ENCODE measurements at regions not wholly inside any gene's neighbourhood (a gene's known extent, or its start where the extent isn't known, plus 50 kb on each side); places are given as distances from the start of the nearest gene placed in this dataset.

DNA sequence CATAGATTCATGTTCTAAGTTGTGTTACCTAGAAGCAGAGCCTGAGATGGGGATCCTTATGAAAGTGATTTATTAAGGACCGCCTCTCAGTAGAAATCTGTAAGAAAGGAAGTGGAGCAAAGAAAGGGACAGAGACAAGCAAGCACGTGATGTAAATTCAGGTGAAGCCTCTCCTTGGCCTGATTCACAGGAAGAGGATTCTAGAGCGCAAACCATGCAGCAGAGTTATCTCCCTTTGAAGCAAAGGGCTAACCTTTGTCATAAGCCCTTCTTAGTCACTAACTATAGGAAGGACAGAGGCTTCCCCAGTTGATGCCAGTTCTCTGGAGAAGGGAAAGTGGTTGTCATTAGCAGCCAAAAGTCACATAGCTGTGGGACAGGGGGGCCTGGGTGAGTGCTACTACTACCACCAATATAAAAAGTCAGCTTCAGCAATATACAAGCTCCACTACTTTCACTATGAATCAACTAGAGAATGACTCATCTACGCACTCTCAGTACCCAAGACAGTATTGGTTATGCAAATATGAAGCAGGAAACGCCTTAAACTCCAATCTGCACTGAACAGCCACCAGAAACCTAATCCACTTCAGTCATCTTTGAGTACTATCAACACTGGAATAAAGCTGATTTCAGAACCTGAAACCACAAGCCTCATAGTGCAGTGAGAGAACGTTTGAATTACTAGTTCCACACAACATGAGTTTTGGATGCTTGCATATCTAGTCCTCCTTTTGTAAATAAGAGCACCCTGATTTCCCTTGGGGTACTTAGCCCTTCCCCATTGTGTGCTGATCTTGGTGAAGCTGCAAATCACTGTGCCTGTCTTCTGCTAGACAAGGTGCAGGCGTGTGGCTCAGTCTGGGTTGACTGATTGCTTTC is 162.7 kb downstream of the ZNF608 start:
- DNase-seq (ENCODE audit: low read depth): peak; percentile 76

- no peak for DNase-seq (ENCODE audit: low read depth)
Observed at GRCh38 chr5:124582561-124582840, 163.9 kb downstream of the ZNF608 start.

GRCh38 chr5:124581738-124582560 is 164.5 kb downstream of the ZNF608 start:
- no peak for DNase-seq (ENCODE audit: low read depth)

- DNase-seq (ENCODE audit: low read depth): no peak
Observed at GRCh38 chr5:124580925-124581737, 165.3 kb downstream of the ZNF608 start.

- no peak for DNase-seq (ENCODE audit: low read depth)
Observed at GRCh38 chr5:124580512-124580911, 165.9 kb downstream of the ZNF608 start.

GRCh38 chr5:124576848-124577409 is 169.5 kb downstream of the ZNF608 start:
- DNase-seq (ENCODE audit: low read depth): no peak

DNA sequence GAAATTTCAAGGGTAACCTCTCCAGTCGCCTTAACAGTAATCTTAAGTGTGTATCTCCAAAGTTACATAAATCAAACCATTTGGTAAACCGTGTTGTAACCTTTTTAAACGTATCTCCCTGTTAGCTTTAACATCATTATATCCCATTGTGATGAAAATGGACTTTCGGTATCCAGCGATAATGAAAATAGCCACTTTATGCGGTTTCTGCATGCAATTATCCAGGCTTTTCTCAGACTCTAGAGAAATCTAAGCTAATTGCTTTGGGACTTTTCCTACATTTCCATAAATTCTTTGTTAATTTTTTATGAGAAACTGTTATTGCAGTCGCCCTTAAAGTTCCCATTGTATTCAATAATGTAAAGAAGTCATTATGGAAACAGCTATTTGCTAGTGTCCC is 170.7 kb downstream of the ZNF608 start:
- DNase-seq (ENCODE audit: low read depth): no peak

GRCh38 chr5:124574521-124575436 is 171.7 kb downstream of the ZNF608 start:
- DNase-seq (ENCODE audit: low read depth): no peak

DNA sequence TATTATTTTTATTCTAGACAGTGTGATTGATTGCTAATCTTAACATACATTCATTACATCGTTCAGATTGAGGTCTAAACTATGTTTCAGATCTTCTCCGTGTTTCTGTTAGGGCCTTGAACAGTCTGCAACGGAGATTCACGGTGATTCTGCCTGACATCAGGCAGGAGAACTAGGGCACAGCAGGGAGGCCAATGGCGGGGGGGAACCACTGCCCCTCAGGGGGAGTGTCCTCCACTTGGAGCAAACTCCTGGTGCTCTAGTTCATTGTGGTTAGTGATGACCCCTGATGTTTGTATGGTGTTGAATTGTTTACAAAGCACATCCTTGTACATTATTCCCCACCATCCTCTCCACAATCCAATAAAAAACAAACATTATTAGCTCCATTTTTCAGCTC is 173.5 kb downstream of the ZNF608 start:
- no peak for DNase-seq (ENCODE audit: low read depth)

- DNase-seq (ENCODE audit: low read depth): no peak
Observed at GRCh38 chr5:124570285-124571035, 176.0 kb downstream of the ZNF608 start.

DNA sequence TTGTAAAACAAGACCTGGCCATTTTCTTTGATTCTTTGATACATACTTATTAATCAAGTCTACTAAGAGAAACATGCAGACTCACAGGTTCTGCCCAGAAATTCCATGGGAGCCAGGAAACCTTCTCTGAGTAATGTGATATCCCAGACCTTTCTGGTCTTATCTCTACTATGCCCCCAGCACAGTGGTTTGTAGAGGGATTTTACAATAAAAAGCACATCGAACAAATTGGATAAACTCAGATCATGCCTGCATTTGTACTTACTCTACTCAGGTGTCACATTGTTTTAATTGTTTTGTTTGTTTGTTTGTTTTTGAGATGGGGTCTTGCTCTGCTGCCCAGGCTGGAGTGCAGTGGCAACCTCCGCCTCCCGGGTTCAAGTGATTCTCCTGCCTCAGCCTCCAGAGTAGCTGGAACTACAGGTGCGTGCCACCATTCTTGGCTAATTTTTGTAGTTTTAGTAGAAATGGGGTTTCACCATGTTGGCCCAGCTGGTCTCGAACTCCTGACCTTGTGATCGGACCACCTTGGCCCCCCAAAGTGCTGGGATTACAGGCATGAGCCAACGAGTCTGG is 179.5 kb downstream of the ZNF608 start:
- no peak for DNase-seq (ENCODE audit: low read depth)

- no peak for DNase-seq (ENCODE audit: low read depth)
Observed at GRCh38 chr5:124561451-124561850, 185.0 kb downstream of the ZNF608 start.

DNA sequence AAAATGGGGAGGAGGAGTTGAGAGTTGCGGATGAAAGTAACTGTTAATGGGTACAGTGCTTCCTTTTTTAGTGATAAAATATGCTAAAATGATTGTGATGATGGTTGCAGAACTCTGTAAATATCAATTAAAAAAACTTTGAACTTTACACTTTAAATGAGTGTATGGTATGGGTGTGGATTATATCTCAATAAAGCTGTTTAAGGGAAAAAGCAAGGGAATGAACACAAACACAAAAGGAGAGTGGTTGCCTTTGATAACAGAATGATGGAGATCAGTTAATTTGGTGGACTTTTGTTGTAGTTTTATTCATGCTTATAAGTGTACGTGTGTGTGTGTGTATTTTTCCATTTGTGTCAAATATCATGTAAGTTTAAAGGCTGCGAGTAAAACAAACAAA is 186.1 kb downstream of the ZNF608 start:
- DNase-seq (ENCODE audit: low read depth): no peak

- DNase-seq (ENCODE audit: low read depth): no peak
Observed at GRCh38 chr5:124557761-124558160, 188.7 kb downstream of the ZNF608 start.

DNA sequence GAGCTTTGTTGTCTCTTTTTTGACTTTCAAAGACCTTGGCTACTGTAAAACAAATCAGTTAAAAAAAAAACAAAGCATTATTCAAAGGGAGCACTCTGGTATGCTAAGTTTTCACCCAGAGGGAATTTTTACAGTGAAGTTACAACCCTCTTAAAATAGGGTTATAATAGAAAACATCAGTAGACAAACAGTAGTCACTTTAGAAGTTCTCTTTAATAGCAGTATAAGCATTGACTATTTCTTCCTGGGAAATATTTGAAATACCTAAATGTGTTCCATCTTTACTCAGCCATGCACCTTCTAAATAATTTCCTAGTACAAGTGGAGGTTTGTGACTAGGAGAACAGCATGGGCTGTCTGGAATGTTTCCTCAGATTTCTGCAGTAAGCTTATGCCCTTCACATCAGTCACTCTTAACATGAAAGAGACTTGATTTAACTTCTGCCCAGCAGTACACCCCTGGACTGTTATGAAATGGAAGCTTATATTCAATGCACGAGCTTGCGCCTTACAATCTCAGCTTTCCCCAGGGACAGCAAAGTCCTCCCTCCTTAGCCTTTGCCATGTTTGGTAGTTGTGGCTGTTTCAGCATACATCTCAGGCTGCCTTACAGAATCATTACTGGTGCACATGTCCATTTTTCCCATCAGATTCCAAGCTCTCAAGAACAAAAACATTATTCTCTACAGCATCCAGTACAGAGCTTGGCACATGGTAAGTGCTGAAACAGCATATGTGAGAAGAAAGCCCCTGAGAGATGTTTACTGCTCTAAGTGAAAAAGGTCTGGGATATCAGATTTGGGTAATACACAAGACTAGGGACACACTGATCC is 191.5 kb downstream of the ZNF608 start:
- no peak for DNase-seq (ENCODE audit: low read depth)

- DNase-seq (ENCODE audit: low read depth): no peak
Observed at GRCh38 chr5:124553911-124554310, 192.5 kb downstream of the ZNF608 start.

DNA sequence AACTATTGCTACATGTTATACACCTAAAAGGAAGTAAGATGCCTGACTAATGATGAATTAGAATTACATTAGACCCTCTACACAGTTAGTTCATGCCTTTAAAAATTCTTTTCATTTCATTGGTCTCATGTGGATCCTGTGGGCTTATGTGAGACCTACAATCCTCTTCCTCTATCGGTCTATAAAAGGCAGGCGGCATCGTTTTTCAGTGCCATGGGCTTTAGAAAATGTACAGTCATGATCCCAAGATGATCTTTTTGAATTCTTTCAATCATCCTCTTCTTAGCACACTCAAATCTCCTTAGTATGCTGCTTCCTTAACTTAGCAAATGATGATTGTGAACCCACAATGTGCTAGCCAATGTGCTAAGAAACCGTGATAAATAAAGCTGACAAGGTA is 193.9 kb downstream of the ZNF608 start:
- no peak for DNase-seq (ENCODE audit: low read depth)

GRCh38 chr5:124551939-124552279 is 194.5 kb downstream of the ZNF608 start:
- DNase-seq (ENCODE audit: low read depth): no peak

DNA sequence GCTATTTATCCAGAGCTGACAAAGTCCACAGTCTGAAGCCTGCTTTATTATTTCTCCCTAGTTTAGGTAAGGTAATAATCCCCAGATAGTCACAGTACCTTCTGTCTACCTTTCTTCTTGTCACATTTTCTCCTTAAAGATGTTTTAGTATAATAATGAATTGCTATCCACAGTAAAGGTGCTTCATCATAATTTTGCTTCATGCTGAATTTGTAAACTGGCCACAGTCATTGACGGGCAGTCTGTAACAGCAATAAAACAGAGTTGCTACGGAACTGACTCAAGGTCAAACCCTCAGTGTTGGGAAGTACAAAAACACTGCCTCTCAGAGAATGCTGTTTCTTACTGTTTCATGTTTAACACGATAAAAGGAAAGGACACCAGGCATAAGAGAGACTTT is 195.7 kb downstream of the ZNF608 start:
- DNase-seq (ENCODE audit: low read depth): no peak
